GM19043 (cell line): ENCODE measurements at regions not wholly inside any gene's neighbourhood (a gene's known extent, or its start where the extent isn't known, plus 50 kb on each side); places are given as distances from the start of the nearest gene placed in this dataset.
"Not testable (repeated sequence)": the region's sequence is repeated elsewhere in the genome, so short reads cannot be mapped to it uniquely, and the experiment has no call there.

Experiments
- ATAC-seq: cut with Tn5 transposase; IDR thresholded peaks from one replicate; pipeline ENCODE4 v1.9.1; 2021; ENCODE audit warnings: low read depth; ENCODE audit not compliant: unreplicated experiment

DNA sequence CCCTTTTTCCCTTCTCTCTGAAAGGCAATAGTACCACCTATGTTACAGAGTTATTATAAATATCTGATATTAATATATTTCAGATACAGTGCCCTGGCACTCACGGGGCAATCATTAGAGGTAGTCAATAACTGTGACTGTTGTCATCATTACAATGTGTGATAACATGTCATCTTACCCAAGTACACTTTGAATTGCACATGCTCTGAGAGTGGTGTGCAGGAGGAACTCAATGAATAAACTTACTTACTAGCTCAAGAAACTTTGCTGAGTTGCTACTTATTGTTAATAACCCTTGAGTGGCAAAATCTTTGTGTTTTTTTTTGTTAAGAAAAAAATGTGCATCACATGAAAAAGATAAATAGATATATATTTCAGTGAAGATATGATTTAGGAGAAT lies 275.1 kb upstream of the RASGEF1B start:
- ATAC-seq = no peak

DNA sequence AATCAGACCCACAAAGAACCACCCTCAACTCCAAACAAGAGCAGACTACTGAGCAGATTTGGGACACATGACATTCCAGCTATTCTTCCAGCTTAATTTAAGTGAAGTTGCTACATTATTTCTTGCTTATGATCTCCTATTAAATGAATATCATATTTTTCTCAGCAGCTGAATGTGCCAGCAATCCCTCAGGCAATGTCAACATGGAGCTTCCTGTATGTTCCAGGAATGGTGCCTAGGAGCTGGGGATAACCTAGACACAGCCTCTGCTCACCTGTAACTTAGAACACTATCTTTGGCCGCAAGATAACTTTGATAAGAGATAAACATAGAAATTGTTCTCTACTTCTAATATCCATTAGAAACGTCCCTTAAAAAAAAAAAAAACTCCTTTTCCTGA lies 274.4 kb upstream of the RASGEF1B start:
- ATAC-seq = no peak

DNA sequence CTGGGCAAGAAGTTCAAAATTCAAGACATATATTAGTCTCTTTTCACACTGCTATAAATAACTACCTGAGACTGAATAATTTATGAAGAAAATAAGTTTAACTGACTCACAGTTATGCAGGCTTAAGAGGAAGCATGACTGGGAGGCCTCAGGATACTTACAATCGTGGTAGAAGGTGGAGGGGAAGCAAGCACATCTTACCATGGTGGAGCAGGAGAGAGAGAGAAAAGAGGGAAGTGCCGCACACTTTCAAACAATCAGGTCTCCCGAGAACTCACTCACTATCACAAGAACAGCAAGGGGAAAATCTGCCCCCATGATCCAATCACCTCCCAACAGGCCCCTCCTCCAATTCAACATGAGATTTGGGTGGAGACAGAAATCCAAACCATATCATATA lies 273.3 kb upstream of the RASGEF1B start:
- ATAC-seq = no peak

DNA sequence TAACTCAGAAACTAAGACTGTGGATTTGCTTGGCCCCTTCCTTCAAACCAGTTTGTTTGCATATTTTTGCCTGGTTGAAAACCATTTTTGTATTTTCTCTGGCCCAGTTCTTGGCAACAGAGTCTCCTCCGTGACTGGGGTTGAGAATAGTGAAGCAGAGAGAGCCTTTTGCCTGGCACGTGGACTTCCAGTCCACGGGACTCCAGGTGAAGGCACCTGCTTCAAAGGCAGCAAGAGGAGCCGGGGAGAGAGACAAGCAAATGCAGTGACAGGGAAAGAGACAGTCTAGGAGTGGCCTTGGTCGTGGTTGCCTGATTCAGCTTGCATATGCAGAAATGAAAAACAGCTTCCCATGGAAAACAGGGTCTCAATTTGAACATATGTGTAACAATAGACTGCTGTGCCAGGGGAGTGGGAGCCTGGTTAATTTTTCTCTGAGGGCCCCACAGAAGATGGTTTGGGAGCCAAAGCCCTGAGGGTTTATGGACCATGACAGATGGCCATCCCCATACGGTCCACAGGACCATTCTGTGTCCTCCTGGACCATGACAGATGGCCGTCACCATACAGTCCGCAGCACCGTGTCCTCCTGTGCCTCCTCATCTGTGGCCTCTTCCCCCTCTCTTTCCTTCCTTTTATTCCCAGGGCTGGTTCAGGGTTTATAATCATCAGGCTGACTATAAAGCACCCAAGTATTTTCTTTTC lies 272.2 kb upstream of the RASGEF1B start:
- ATAC-seq = no peak

DNA sequence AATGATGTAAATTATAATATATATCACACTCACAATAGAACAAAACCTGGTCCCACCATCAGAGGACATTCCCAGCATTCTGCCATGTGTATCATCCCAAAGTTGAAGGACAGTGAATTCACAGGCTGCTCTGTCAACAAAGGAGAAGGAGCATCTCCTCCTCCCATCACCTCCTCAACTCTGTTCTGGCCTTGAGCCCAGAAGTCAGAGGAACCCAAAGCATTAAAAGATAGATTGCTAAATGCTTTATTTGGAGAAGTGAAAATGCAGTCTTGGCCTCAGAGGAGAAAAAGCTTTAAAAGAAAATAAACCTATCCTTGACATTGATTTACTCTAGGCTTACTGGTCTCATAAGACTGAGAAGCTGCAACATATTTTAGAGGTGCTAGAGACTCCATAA lies 268.8 kb upstream of the RASGEF1B start:
- ATAC-seq = no peak

DNA sequence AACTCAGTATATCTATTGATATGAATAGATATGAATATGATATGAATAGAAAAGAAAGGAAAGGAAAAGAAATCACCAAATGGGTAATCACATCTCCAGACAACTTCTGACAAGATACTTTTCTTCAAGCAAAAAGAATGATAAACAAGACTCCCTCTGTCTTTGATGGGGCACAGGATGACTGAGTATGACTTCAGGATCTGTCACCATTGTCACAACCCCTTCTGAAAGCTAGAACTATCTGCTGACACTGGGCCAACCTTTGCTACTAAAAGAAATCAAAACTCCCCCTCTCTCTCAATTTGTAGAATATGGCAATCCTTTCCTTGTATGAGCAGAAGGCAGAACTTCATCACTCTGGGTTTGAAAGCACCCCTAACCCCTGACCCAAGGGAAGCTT lies 267.2 kb upstream of the RASGEF1B start:
- no peak for ATAC-seq

DNA sequence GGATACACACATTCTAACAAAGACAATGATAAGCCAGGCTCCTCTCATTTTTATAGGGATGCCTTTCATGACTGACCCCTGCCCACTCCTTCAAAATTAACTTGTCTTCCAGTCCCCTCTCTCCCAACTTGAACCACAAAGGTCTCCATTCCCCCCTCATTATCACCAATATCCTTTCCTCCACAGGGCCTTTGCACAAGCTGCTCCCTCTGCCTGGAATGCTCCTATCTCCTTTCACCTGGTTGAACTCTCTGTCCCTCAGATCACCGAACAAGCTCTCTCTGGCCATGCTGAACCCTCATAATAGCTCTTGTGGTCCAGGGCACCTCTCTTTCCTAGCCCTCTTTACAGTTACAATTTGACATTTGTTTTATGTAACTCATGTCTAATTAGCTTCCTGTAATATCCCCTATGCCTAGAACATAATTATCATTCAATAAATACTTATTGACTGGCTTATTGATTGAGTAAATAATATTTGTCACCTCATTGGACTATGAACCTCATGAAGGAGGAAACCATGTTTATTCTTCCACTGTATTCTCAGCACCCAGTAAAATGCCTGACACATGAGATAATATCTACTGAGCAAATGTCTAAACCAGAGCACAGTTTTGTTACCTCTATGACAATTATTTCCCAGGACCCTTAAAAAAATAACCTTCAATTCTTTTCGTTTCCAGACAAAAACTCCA lies 266.3 kb upstream of the RASGEF1B start:
- no peak for ATAC-seq

DNA sequence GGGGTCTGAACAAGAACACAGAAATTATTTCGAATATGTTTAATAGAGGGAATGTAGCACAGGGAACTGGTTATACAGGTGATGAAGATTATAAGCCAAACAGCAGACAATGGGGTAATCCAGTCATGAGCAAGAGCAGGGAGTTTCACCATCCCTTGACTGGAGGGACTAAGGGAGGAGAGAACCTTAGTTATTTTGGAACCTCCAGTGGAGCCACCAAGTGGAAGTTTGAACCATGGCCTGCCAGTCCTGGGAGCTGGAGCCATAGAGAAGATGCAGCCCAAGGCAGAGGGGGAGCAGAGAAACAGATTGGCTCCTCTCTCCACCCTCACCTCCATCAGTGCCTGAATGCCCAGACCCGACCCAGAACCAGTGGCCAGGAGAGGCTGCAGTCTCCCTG lies 264.6 kb upstream of the RASGEF1B start:
- no peak for ATAC-seq

DNA sequence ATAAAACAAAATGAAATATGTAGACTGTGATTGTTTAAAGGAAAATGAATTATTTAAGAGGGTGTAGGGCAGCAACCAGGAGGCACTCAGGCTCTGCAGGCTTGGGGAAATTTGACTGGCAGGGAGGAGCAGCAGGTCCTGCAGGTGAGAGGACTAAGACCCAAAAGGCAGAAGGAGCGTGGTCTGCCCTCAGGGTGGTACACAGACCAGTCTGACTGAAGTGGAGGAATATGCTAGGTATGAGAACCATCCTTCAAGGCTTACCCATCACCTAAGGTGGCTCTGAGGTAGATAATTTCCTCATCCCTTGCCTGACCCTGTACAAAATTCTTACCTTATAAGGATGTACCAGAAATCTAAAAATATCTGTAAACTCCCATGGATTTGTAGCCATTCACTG lies 261.3 kb upstream of the RASGEF1B start:
- ATAC-seq = no peak

DNA sequence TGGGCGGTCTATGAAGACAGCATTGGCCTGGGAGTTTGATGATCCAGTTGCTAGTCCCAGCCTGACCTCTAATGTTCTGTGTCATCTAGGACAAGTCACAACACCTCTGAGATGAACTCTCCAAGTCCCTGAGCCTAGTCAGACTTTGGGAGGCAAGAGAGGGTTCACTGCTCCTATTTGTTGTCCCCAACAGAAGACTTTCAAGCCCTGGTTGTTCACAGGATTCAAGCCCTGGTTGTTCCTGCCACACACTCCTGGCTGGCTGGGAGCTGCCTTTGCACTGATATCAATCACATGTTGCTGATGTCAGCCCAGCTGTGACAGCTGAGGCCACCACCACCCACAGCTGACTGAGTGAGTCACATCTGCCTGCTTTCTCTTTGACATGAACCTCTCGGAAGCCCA lies 253.2 kb upstream of the RASGEF1B start:
- peak; percentile 94 for ATAC-seq

DNA sequence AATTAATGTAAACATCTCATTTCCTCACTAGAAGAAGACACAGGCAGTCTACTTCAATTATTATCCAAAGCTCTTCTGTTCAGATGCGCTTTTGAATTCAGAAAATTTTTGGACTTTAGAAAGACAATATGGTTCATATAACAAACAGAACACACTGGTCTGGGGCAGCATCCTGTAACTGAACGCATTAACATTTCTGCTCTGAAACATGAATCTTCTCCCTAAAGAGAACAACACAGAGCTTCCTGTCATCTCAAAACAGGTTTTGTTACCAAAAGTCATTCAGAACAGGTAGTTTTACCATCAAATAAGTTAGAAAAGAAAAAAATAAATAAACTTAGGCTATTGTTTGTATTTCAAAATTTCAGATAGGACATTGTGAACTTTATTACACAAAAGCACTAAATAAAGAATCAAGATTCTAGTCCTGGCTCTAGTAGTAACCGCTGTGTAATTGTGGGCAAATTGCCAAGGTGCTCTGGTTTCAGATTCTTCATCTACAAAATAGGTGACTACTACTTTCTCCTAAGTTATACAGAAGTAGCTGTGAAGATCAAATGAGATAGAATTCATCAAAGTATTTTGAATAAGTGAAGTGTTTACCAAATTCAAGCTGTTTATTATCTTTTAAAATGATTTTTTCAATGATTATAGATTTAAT lies 252.3 kb upstream of the RASGEF1B start:
- no peak for ATAC-seq

DNA sequence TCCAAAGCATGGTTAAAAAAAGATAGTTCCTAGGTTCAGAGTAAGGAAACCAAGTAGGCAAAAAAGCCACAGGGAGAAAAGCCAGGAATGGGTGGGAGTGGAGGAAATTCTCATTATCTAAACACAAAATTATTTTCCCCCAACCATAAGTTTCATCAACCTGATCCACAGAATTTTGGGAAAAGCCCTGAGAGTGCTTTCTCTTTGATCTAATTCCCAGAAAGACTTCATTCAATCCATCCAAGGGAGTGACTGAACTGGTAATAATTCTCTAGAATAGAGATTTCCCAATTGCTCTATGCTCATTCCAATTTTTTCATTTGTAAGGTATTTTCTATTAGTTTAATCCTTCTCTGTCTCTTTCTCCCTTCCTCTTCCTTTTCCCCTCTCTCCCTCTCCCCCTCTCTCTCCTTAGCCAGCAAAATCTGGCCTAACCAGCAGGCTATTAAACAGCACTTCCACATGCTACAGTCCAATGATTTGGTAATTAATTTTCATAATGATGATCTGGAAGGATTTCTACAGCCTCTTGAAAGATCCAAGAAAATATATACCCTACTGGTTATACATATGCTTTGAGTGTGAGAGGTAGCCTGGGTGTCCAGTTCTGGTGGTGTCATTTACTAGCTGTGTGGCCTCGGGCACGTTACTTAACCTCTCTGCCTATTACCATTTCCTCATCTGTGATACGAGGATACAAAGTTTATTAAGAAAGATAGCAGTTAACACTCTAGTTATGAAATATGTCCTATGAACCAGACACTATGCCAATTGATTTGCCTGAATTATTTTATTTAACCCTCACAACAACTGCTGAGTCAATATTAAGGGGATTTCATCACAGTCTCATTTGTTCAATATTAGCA lies 251.5 kb upstream of the RASGEF1B start:
- ATAC-seq = no peak

DNA sequence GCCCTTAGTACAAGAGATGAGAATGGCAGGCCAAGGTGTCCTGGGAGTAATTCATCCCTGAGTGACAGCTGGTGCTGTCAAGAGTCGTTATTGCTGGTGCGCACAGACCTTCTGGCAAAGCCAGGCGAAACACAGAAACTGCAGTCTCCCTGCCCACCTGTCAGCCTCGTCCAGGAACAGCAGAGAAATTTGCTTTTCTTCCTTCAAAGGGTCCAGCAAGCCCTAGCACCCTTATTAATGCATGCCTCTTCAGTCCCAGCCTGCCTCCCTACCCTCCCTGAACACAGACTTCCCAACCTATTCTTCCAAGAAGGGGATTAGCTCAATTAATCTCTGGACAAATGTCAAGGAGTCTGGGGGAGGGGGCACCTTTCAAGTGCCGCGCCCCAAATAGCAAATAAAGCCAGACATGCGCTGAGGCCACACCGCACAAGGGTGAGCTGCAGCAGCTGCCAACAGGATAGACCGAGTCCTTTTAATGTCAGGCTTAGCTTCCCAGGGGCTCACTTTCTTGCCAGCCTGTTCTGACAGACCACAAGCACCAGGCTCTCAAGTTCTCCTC lies 250.7 kb upstream of the RASGEF1B start:
- no peak for ATAC-seq

DNA sequence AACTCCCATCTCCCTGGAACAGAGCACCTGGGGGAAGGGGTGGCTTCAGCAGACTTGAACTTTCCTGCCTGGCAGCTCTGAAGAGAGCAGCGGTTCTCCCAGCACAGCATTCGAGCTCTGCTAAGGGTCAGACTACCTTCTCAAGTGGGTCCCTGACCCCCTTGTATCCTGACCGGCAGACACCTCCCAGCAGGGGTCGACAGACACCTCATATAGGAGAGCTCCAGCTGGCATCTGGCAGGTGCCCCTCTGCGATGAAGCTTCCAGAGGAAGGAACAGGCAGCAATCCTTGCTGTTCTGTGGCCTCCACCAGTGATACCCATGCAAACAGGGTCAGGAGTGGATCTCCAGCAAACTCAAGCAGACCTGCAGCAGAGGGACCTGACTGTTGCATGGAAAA lies 244.1 kb upstream of the RASGEF1B start:
- ATAC-seq = no peak

DNA sequence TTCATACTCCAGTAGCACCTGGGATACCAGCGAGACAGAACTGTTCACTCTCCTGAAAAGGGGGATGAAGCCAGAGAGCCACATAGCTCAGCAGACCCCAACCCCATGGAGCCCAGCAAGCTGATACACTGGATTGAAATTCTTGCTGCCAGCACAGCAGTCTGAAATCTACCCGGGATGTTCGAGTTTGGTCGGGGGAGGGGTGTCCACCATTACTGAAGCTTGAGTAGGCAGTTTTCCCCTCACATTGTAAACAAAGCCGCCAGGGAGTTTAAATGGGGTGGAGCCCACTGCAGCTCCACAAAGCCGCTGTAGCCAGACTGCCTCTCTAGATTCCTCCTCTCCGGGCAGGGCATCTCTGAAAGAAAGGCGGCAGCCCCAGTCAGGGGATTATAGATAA lies 243.7 kb upstream of the RASGEF1B start:
- ATAC-seq = not testable (repeated sequence)

DNA sequence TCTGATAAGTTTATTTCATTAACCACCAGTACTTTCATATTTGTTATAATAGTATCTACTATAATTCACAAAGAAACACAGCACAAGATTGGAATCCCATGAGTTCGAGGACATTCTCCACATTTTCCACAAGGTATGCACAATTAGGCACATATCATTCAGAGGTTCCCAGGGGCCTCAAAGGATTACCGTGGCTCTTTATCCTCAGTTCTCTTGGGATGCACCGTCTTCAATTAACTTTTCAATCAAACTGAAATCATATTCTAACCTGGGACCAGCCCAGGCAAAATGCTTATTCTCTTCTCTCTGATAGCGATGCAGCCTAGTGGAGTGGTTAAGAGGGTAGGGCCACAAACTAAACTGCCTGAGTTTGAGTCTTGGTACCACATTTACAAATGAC lies 242.6 kb upstream of the RASGEF1B start:
- ATAC-seq = no peak

DNA sequence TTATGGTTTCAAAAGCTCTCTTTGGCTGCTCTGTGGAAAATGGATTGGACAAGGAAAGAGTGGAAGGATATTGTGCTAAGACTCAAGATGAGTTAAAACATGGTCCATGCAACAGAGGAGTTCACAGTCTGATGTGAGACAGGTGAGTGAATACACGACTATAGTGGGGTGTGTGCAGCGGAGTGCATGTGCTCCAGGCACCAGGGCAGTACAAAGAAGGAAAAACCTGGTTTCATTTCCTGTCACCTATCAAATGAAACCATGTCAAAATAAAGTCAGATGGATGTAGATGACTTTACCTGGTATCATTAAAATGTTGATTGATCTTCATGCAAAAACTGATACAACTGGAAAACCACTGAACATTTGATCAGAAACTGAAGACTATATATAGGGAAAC lies 241.0 kb upstream of the RASGEF1B start:
- ATAC-seq = no peak

DNA sequence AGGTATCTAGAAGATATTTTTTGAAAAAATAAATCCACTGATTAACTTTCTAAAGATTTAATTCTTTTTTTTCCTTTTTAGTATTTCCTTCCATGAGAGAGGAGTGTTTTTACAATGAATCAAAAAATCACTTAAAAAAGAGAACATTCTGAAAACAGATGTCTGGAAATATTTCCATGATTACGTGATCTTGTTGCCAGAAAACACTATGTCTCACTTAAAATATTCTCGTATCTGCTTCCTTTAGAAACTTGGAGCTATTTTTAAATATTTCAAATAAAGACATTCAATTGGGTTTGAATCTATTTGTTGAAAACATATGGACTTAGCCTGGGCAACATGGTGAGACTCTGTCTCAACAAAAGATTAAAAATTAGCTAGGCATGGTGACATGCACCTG lies 232.8 kb upstream of the RASGEF1B start:
- no peak for ATAC-seq

DNA sequence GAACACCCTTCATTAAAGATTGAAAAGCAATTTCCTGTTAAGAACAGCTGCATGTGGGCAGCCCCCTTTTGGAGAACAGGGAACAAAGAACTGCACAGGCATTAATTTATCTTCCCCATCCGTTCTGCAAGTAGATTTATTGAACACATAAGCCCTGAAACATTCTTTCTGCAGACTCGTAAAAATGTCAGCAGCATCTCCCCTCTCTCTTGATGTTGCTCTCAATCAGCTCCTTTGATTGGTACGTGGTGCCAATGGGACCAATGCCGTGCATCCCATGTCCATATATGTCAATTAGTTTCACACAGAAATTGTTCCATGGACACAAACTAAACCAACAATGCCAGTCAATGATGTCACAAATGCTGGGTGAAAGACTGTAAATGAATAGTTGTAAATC lies 228.5 kb upstream of the RASGEF1B start:
- ATAC-seq = no peak

DNA sequence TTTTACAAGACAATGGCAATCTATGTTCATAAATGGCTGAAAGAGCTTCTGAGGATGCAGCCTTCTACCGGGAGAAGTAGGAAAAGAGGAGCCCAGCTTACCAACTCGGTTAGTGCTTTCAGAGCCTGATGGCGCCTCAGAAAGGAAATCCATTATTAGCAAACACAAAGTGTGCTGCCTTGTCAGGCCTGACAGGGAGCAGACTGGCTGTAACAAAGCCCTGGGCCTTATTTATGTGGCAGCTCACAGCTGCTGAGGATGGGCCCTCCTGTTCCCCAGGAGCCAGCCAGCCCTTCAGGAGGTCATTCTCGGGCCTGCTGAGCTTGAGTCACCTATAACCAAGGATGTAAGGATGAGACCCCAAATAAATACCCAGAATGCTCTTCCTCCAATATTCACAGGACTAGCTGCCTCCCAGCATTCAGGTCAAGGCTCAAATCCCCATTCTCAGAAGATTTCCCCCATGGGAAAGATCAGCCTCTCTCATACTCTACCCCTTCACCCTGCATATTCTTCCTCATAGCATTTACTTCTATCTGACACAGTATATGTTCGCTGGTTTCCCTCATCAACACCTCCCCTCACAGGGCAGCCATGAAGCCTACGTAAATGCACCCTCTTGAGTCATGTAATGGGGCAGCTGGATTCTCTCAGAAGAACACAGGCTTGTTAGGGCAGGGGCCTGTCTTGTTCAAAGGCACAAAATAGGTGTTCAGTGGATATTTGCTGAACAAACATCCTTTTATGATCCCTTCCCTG lies 227.0 kb upstream of the RASGEF1B start:
- ATAC-seq = no peak
